IMR-90 (cell line): ENCODE measurements at regions not wholly inside any gene's neighbourhood (a gene's known extent, or its start where the extent isn't known, plus 50 kb on each side); places are given as distances from the start of the nearest gene placed in this dataset.

ENCODE experiments used
- CTCF ChIP-seq: conservative IDR thresholded peaks from 2 replicates; pipeline ENCODE4 v1.5.1; 2012; ENCODE audit warnings: mild to moderate bottlenecking, low read depth, low read length, improper control_type of control experiment
- MAFK ChIP-seq: IDR thresholded peaks from 2 replicates; pipeline ENCODE4 v1.6.1; 2012; ENCODE audit warnings: low read depth, low read length, improper control_type of control experiment
- MAZ ChIP-seq: IDR thresholded peaks from 2 replicates; pipeline ENCODE4 v1.6.1; 2012; ENCODE audit warnings: low read depth, mild to moderate bottlenecking, low read length, improper control_type of control experiment, moderate library complexity, borderline replicate concordance
- POLR2A ChIP-seq: IDR thresholded peaks from 2 replicates; pipeline ENCODE4 v1.6.1; 2012; ENCODE audit warnings: mild to moderate bottlenecking, low read depth, low read length
- RFX5 ChIP-seq: IDR thresholded peaks from 2 replicates; pipeline ENCODE4 v1.8.0; 2012; ENCODE audit warnings: low read depth, mild to moderate bottlenecking, low read length, moderate library complexity

- no peak for TF ChIP-seq RFX5
- TF ChIP-seq MAZ, result no peak
- no peak for TF ChIP-seq CTCF
- TF ChIP-seq POLR2A, result no peak
- no peak for TF ChIP-seq MAFK
Measured at GRCh38 chr12:43069768-43070221, 480.2 kb upstream of the PRICKLE1 start.
